Cardiac muscle cell (in vitro differentiated cells and primary cell): ENCODE measurements at regions not wholly inside any gene's neighbourhood (a gene's known extent, or its start where the extent isn't known, plus 50 kb on each side); places are given as distances from the start of the nearest gene placed in this dataset.

Source experiments
- DNase-seq, 2 donors: peaks; one replicate each; pipeline versions ENCODE4 v3.0.0 to v3.0.0-alpha.2; 2010 to 2017; ENCODE audit warnings: low read depth in 1 of 2, low spot score in 1 of 2
- H3K27ac ChIP-seq: fragments of 200-600 bp; sonication (generic); 2 replicates; pipeline ENCODE4 v1.5.1; 2016
- H3K27me3 ChIP-seq: fragments of 200-600 bp; sonication (generic); 2 replicates; pipeline ENCODE4 v1.6.0; 2016; ENCODE audit warnings: control low read depth
- H3K36me3 ChIP-seq: fragments of 200-600 bp; sonication (generic); 2 replicates; pipeline ENCODE4 v1.5.1; 2016; ENCODE audit warnings: control low read depth
- H3K4me1 ChIP-seq: fragments of 200-600 bp; sonication (generic); 2 replicates; pipeline ENCODE4 v1.8.1; 2017; ENCODE audit warnings: low read depth, mild to moderate bottlenecking, mixed run types
- H3K4me3 ChIP-seq: fragments of 200-600 bp; sonication (generic); 2 replicates; pipeline ENCODE4 v1.5.1; 2016; ENCODE audit warnings: mild to moderate bottlenecking
- H3K9me3 ChIP-seq: fragments of 200-600 bp; sonication (generic); 2 replicates; pipeline ENCODE4 v1.5.1; 2017; ENCODE audit warnings: low read depth, mild to moderate bottlenecking, control low read depth
- TF ChIP-seq, protein P1 (sequence below): IDR thresholded peaks from 2 replicates; pipeline ENCODE4 v1.5.1; 2012; ENCODE audit warnings: low read depth, mild to moderate bottlenecking, low read length

DNA sequence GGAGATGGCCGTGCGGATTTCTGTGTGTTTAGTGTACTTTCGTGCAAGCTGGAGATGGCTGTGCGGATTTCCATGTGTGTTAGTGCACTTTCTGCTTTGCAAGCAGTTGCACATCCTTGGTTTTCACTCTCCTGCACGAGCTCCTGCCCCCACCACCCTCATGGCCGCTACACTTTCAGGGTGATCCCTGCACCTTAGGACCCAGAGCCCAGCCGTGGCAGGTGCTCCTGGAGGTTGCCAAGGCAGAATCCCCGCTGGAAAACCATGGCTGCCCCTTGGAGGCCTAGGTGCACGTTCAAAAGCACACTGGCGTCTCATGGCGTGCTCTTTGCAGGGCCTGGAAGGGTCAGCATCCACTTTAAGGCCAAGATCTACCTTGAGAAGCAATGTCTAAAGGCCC is 311.0 kb upstream of the TNRC6C start:
- no peak overlapping the region for H3K27ac ChIP-seq
- no peaks in the 10 kb centered on the region for H3K27me3 ChIP-seq
- no peak for DNase-seq
- TF ChIP-seq, protein P1, sequence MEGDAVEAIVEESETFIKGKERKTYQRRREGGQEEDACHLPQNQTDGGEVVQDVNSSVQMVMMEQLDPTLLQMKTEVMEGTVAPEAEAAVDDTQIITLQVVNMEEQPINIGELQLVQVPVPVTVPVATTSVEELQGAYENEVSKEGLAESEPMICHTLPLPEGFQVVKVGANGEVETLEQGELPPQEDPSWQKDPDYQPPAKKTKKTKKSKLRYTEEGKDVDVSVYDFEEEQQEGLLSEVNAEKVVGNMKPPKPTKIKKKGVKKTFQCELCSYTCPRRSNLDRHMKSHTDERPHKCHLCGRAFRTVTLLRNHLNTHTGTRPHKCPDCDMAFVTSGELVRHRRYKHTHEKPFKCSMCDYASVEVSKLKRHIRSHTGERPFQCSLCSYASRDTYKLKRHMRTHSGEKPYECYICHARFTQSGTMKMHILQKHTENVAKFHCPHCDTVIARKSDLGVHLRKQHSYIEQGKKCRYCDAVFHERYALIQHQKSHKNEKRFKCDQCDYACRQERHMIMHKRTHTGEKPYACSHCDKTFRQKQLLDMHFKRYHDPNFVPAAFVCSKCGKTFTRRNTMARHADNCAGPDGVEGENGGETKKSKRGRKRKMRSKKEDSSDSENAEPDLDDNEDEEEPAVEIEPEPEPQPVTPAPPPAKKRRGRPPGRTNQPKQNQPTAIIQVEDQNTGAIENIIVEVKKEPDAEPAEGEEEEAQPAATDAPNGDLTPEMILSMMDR: no peak
- no peaks in the 10 kb centered on the region for H3K4me1 ChIP-seq
- H3K9me3 ChIP-seq: no peaks in the 10 kb centered on the region
- no peaks in the 10 kb centered on the region for H3K36me3 ChIP-seq
- H3K4me3 ChIP-seq: no peak overlapping the region

- H3K4me1 ChIP-seq: no peaks in the 10 kb centered on the region
- peak in 1 of 2 donors; percentile 8 for DNase-seq
- no peak overlapping the region for H3K27ac ChIP-seq
- no peaks in the 10 kb centered on the region for H3K27me3 ChIP-seq
- TF ChIP-seq, protein P1: no peak
- no peak overlapping the region for H3K4me3 ChIP-seq
- no peaks in the 10 kb centered on the region for H3K9me3 ChIP-seq
- no peaks in the 10 kb centered on the region for H3K36me3 ChIP-seq
Observed at GRCh38 chr17:77649717-77650211, 308.7 kb upstream of the TNRC6C start.

- no peak overlapping the region for H3K27ac ChIP-seq
- no peaks in the 10 kb centered on the region for H3K36me3 ChIP-seq
- DNase-seq: no peak
- H3K27me3 ChIP-seq: no peaks in the 10 kb centered on the region
- H3K4me1 ChIP-seq: no peaks in the 10 kb centered on the region
- no peaks in the 10 kb centered on the region for H3K9me3 ChIP-seq
- TF ChIP-seq, protein P1: no peak
- H3K4me3 ChIP-seq: no peak overlapping the region
Observed at GRCh38 chr17:77651988-77652387, 306.5 kb upstream of the TNRC6C start.

GRCh38 chr17:77654296-77654695 is 304.2 kb upstream of the TNRC6C start:
- no peaks in the 10 kb centered on the region for H3K27me3 ChIP-seq
- H3K4me1 ChIP-seq: no peaks in the 10 kb centered on the region
- TF ChIP-seq, protein P1: no peak
- H3K27ac ChIP-seq: no peak overlapping the region
- no peaks in the 10 kb centered on the region for H3K9me3 ChIP-seq
- no peak for DNase-seq
- no peaks in the 10 kb centered on the region for H3K36me3 ChIP-seq
- no peak overlapping the region for H3K4me3 ChIP-seq

DNA sequence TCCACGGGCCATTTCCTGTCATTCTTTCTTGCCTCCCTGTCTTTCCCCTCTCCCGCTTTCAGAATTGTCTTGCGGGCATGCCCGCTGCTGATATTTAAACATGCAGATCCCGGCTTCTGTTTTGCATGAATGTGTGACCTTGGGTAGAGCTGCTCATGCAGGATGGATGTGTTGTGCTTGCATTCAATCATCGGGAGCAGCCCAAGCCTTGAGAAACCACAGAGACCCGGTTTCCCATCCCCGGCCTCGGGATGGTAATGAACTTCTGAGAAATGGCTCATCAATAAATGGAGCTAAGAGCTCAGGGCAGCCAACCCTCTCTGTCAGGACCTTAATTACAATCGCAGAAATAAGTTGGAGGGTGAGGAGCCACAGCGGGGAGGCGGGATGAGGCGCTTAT is 303.7 kb upstream of the TNRC6C start:
- Histone ChIP-seq H3K9me3 (no peaks in the 10 kb centered on the region), H3K4me3 (no peak overlapping the region), H3K36me3 (no peaks in the 10 kb centered on the region), H3K27me3 (no peaks in the 10 kb centered on the region), H3K4me1 (no peaks in the 10 kb centered on the region), H3K27ac (no peak overlapping the region)
- TF ChIP-seq, protein P1: no peak
- DNase-seq: no peak

- TF ChIP-seq, protein P1: no peak
- Histone ChIP-seq H3K27ac (no peak overlapping the region), H3K4me1 (no peaks in the 10 kb centered on the region), H3K4me3 (no peak overlapping the region), H3K27me3 (no peaks in the 10 kb centered on the region), H3K9me3 (no peaks in the 10 kb centered on the region), H3K36me3 (no peaks in the 10 kb centered on the region)
- no peak for DNase-seq
Observed at GRCh38 chr17:77656054-77656453, 302.4 kb upstream of the TNRC6C start.
